IPS-20b (cell line): ENCODE measurements at regions not wholly inside any gene's neighbourhood (a gene's known extent, or its start where the extent isn't known, plus 50 kb on each side); places are given as distances from the start of the nearest gene placed in this dataset.

Source experiments
- H3K27ac ChIP-seq: one replicate; pipeline ENCODE4 v1.5.1; 2013; ENCODE audit warnings: low read length
- H3K27me3 ChIP-seq: 2 replicates; pipeline ENCODE4 v1.6.1; 2013; ENCODE audit warnings: mild to moderate bottlenecking, low read length, inconsistent platforms; ENCODE audit not compliant: insufficient read depth
- H3K36me3 ChIP-seq: 2 replicates; pipeline ENCODE4 v1.6.1; 2013; ENCODE audit warnings: low read depth, mild to moderate bottlenecking, inconsistent platforms, low read length, moderate library complexity; ENCODE audit not compliant: insufficient read depth
- H3K4me1 ChIP-seq: 2 replicates; pipeline ENCODE4 v1.6.1; 2013; ENCODE audit warnings: mild to moderate bottlenecking, control low read depth, inconsistent platforms, low read length, moderate library complexity; ENCODE audit not compliant: insufficient read depth
- H3K4me3 ChIP-seq: 2 replicates; pipeline ENCODE4 v1.5.1; 2013; ENCODE audit warnings: mild to moderate bottlenecking, low read length, inconsistent platforms
- H3K9ac ChIP-seq: 2 replicates; pipeline ENCODE4 v1.6.1; 2013; ENCODE audit warnings: low read depth, mild to moderate bottlenecking, inconsistent platforms, low read length, moderate library complexity
- H3K9me3 ChIP-seq: 2 replicates; pipeline ENCODE4 v1.6.1; 2013; ENCODE audit warnings: mild to moderate bottlenecking, low read depth, low read length, inconsistent platforms; ENCODE audit not compliant: insufficient read depth

GRCh38 chr2:58805126-58805525 lies 564.0 kb upstream of the FANCL start:
- no peak overlapping the region for H3K27ac ChIP-seq
- no peak overlapping the region for H3K4me3 ChIP-seq
- no peaks in the 10 kb centered on the region for H3K9me3 ChIP-seq
- H3K4me1 ChIP-seq = peaks cover 9% of the 10 kb centered on the region
- H3K36me3 ChIP-seq = no peaks in the 10 kb centered on the region
- H3K9ac ChIP-seq = no peak overlapping the region
- no peaks in the 10 kb centered on the region for H3K27me3 ChIP-seq

GRCh38 chr2:58803192-58803591 lies 562.1 kb upstream of the FANCL start:
- Histone ChIP-seq H3K9ac (no peak overlapping the region), H3K36me3 (no peaks in the 10 kb centered on the region), H3K27me3 (no peaks in the 10 kb centered on the region), H3K27ac (no peak overlapping the region), H3K4me1 (peaks cover 9% of the 10 kb centered on the region), H3K4me3 (no peak overlapping the region), H3K9me3 (no peaks in the 10 kb centered on the region)

- H3K4me3 ChIP-seq = no peak overlapping the region
- no peak overlapping the region for H3K27ac ChIP-seq
- H3K27me3 ChIP-seq = no peaks in the 10 kb centered on the region
- H3K9ac ChIP-seq = no peak overlapping the region
- no peaks in the 10 kb centered on the region for H3K9me3 ChIP-seq
- H3K4me1 ChIP-seq = no peaks in the 10 kb centered on the region
- H3K36me3 ChIP-seq = no peaks in the 10 kb centered on the region
Observed at GRCh38 chr2:58800881-58801280, 559.8 kb upstream of the FANCL start.

GRCh38 chr2:58798676-58799208 lies 557.6 kb upstream of the FANCL start:
- Histone ChIP-seq H3K9ac (no peak overlapping the region), H3K4me1 (no peaks in the 10 kb centered on the region), H3K4me3 (no peak overlapping the region), H3K27me3 (no peaks in the 10 kb centered on the region), H3K27ac (no peak overlapping the region), H3K9me3 (no peaks in the 10 kb centered on the region), H3K36me3 (no peaks in the 10 kb centered on the region)

GRCh38 chr2:58796239-58796910 lies 555.2 kb upstream of the FANCL start:
- Histone ChIP-seq H3K36me3 (no peaks in the 10 kb centered on the region), H3K4me3 (no peak overlapping the region), H3K9ac (no peak overlapping the region), H3K27ac (no peak overlapping the region), H3K4me1 (no peaks in the 10 kb centered on the region), H3K27me3 (no peaks in the 10 kb centered on the region), H3K9me3 (no peaks in the 10 kb centered on the region)

- no peaks in the 10 kb centered on the region for H3K27me3 ChIP-seq
- H3K9ac ChIP-seq = no peak overlapping the region
- H3K4me1 ChIP-seq = no peaks in the 10 kb centered on the region
- H3K27ac ChIP-seq = no peak overlapping the region
- H3K4me3 ChIP-seq = no peak overlapping the region
- H3K36me3 ChIP-seq = no peaks in the 10 kb centered on the region
- no peaks in the 10 kb centered on the region for H3K9me3 ChIP-seq
Observed at GRCh38 chr2:58794916-58795315, 553.8 kb upstream of the FANCL start.

DNA sequence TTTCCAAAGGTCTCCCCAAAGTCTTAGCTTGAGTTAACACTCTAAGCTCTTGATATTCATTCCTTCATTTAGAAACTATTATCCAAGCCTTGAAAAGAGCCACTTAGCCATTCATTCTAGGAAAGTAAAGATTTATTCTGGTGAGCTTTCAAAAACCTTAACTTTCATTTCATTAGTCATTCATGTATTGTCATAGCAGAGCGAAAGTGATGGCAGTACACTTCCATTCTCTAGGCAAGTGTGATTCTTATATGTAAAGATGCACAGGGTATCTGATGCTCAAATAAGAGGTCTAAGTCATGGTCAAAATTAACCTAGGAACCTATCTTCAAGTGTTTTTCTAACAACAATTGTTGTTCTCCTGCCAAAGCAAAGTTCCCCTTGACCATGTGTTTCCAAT lies 553.0 kb upstream of the FANCL start:
- H3K9me3 ChIP-seq = no peaks in the 10 kb centered on the region
- H3K27me3 ChIP-seq = no peaks in the 10 kb centered on the region
- H3K9ac ChIP-seq = no peak overlapping the region
- no peaks in the 10 kb centered on the region for H3K4me1 ChIP-seq
- no peak overlapping the region for H3K4me3 ChIP-seq
- H3K36me3 ChIP-seq = no peaks in the 10 kb centered on the region
- no peak overlapping the region for H3K27ac ChIP-seq

GRCh38 chr2:58788402-58788801 lies 547.3 kb upstream of the FANCL start:
- no peaks in the 10 kb centered on the region for H3K36me3 ChIP-seq
- H3K4me3 ChIP-seq = no peak overlapping the region
- no peak overlapping the region for H3K27ac ChIP-seq
- H3K9me3 ChIP-seq = no peaks in the 10 kb centered on the region
- no peaks in the 10 kb centered on the region for H3K4me1 ChIP-seq
- H3K9ac ChIP-seq = no peak overlapping the region
- no peaks in the 10 kb centered on the region for H3K27me3 ChIP-seq

- H3K9me3 ChIP-seq = no peaks in the 10 kb centered on the region
- H3K27me3 ChIP-seq = no peaks in the 10 kb centered on the region
- no peak overlapping the region for H3K9ac ChIP-seq
- H3K4me1 ChIP-seq = no peaks in the 10 kb centered on the region; the same call in 1 of the 2 replicates
- H3K4me3 ChIP-seq = no peak overlapping the region
- no peak overlapping the region for H3K27ac ChIP-seq
- H3K36me3 ChIP-seq = no peaks in the 10 kb centered on the region
Observed at GRCh38 chr2:58770846-58771245, 529.7 kb upstream of the FANCL start.

- no peak overlapping the region for H3K9ac ChIP-seq
- H3K4me1 ChIP-seq = peaks cover 3% of the 10 kb centered on the region; the same call in 1 of the 2 replicates
- no peak overlapping the region for H3K27ac ChIP-seq
- H3K27me3 ChIP-seq = no peaks in the 10 kb centered on the region
- no peaks in the 10 kb centered on the region for H3K36me3 ChIP-seq
- no peaks in the 10 kb centered on the region for H3K9me3 ChIP-seq
- no peak overlapping the region for H3K4me3 ChIP-seq
Observed at GRCh38 chr2:58769864-58770234, 528.7 kb upstream of the FANCL start.

- Histone ChIP-seq H3K9ac (no peak overlapping the region), H3K4me1 (peaks cover 8% of the 10 kb centered on the region; the same call in 1 of the 2 replicates), H3K9me3 (no peaks in the 10 kb centered on the region), H3K27me3 (no peaks in the 10 kb centered on the region), H3K36me3 (no peaks in the 10 kb centered on the region), H3K4me3 (no peak overlapping the region), H3K27ac (no peak overlapping the region)
Observed at GRCh38 chr2:58769111-58769863, 528.2 kb upstream of the FANCL start.

GRCh38 chr2:58768715-58769080 lies 527.6 kb upstream of the FANCL start:
- Histone ChIP-seq H3K27me3 (no peaks in the 10 kb centered on the region), H3K36me3 (no peaks in the 10 kb centered on the region), H3K4me3 (no peak overlapping the region), H3K9ac (no peak overlapping the region), H3K27ac (no peak overlapping the region), H3K4me1 (peaks cover 8% of the 10 kb centered on the region; the same call in 1 of the 2 replicates), H3K9me3 (no peaks in the 10 kb centered on the region)
